ENCODE measurements at regions not wholly inside any gene's neighbourhood (a gene's known extent, or its start where the extent isn't known, plus 50 kb on each side); places are given as distances from the start of the nearest gene placed in this dataset.

GRCh38 chr12:47351526-47351925 is 271.8 kb upstream of the AMIGO2 start:
- 91 to 97% methylated on average over 2 of the region's 2 CpGs for WGBS, 2 donors
- Histone ChIP-seq H3K27ac (no peak overlapping the region), H3K9me3 (no peaks in the 10 kb centered on the region), H3K4me1 (no peaks in the 10 kb centered on the region), H3K36me3 (ENCODE audit: low read depth, missing control alignments) (no peaks in the 10 kb centered on the region), H3K27me3 (no peaks in the 10 kb centered on the region), H3K4me3 (no peak overlapping the region)
- DNase-seq = no peak
- TF ChIP-seq CTCF (IDR thresholded peaks at IDR 0.05) (no peak), POLR2A (IDR thresholded peaks at IDR 0.05) (no peak)
- intact Hi-C loops (cut with DNase I; ENCODE audit: low total_unique reads) = no loop called here

GRCh38 chr12:47350062-47350408 is 270.3 kb upstream of the AMIGO2 start:
- no peak for DNase-seq
- Histone ChIP-seq H3K4me3 (no peak overlapping the region), H3K36me3 (ENCODE audit: low read depth, missing control alignments) (no peaks in the 10 kb centered on the region), H3K27me3 (no peaks in the 10 kb centered on the region), H3K9me3 (no peaks in the 10 kb centered on the region), H3K4me1 (no peaks in the 10 kb centered on the region), H3K27ac (no peak overlapping the region)
- TF ChIP-seq CTCF (IDR thresholded peaks at IDR 0.05) (no peak), POLR2A (IDR thresholded peaks at IDR 0.05) (no peak)
- intact Hi-C loops (cut with DNase I; ENCODE audit: low total_unique reads) = no loop called here

GRCh38 chr12:47349137-47350061 is 269.6 kb upstream of the AMIGO2 start:
- DNase-seq = no peak
- 92 to 94% methylated on average over 5 of the region's 5 CpGs for WGBS, 2 donors

GRCh38 chr12:47348206-47348605 is 268.4 kb upstream of the AMIGO2 start:
- no peaks in the 10 kb centered on the region for H3K27me3 ChIP-seq
- TF ChIP-seq POLR2A (IDR thresholded peaks at IDR 0.05) (no peak), CTCF (IDR thresholded peaks at IDR 0.05) (no peak)
- no peak overlapping the region for H3K4me3 ChIP-seq
- H3K27ac ChIP-seq = no peak overlapping the region
- 61 to 73% methylated on average over 1 of the region's 1 CpG for WGBS, 2 donors
- H3K9me3 ChIP-seq = no peaks in the 10 kb centered on the region
- intact Hi-C loops (cut with DNase I; ENCODE audit: low total_unique reads) = no loop called here
- DNase-seq = no peak
- no peaks in the 10 kb centered on the region for H3K36me3 ChIP-seq (ENCODE audit: low read depth, missing control alignments)
- no peaks in the 10 kb centered on the region for H3K4me1 ChIP-seq

More at GRCh38 chr12:47349137-47350061, 269.6 kb upstream of the AMIGO2 start:
- no peak overlapping the region for H3K27ac ChIP-seq
- TF ChIP-seq POLR2A (IDR thresholded peaks at IDR 0.05) (no peak), CTCF (IDR thresholded peaks at IDR 0.05) (no peak)
- no peaks in the 10 kb centered on the region for H3K27me3 ChIP-seq
- H3K4me3 ChIP-seq = no peak overlapping the region
- H3K36me3 ChIP-seq (ENCODE audit: low read depth, missing control alignments) = no peaks in the 10 kb centered on the region
- H3K9me3 ChIP-seq = no peaks in the 10 kb centered on the region
- no peaks in the 10 kb centered on the region for H3K4me1 ChIP-seq
- intact Hi-C loops (cut with DNase I; ENCODE audit: low total_unique reads) = no loop called here
